ENCODE measurements at regions not wholly inside any gene's neighbourhood (a gene's known extent, or its start where the extent isn't known, plus 50 kb on each side); places are given as distances from the start of the nearest gene placed in this dataset.

- TF ChIP-seq CTCF (IDR thresholded peaks at IDR 0.05 in 8 of 11, conservative IDR thresholded peaks at IDR 0.05 in 3 of 11) (no peak), POLR2A (IDR thresholded peaks at IDR 0.05) (no peak)
Measured at GRCh38 chr6:27541212-27541932, 68.5 kb upstream of the ZNF184 start.
